K562 (cell line): ENCODE measurements at regions not wholly inside any gene's neighbourhood (a gene's known extent, or its start where the extent isn't known, plus 50 kb on each side); places are given as distances from the start of the nearest gene placed in this dataset.

Experiments
- ATAC-seq: fragments of 200-7000 bp; cut with Tn5 transposase; 3 replicates; pipeline ENCODE4 v1.9.1; 2020; ENCODE audit warnings: moderate library complexity
- BruUV-seq: library from RNA; stranded (reverse); fragments of 400-500 nt; replicated peaks from 2 replicates; lab custom pipeline; 2021; lab: Mats Ljungman, UMichigan
- CTCF ChIA-PET: fragments of 300-600 bp; formaldehyde crosslinking; extraction: SDS; loops from one replicate; lab custom pipeline; 2021; ENCODE audit warnings: low intra/inter-chr PET ratio; lab: Yijun Ruan, JAX
- POLR2A ChIA-PET: fragments of 300-600, 350-650 bp; sonication (Branson Sonifier 250); formaldehyde crosslinking; extraction: SDS; loops from one replicate; lab custom pipeline; 2021; ENCODE audit warnings: antibody characterized with exemption, inconsistent platforms; lab: Yijun Ruan, JAX
- DNase-seq, 4 experiments: peaks; one replicate each; pipeline versions ENCODE4 v3.0.0 to v3.0.0-alpha.2; 2011 to 2018; ENCODE audit warnings: low spot score in 3 of 4, mixed read lengths in 3 of 4; ENCODE audit errors: extremely low read depth in 1 of 4
- FAIRE-seq: peaks from 2 replicates; lab custom pipeline; 2011; peaks lifted over from hg19 to GRCh38; lab: Jason Lieb, UNC
- H2AFZ ChIP-seq: 2 replicates; pipeline ENCODE4 v1.6.0; 2011; ENCODE audit warnings: low read depth, low read length, control low read depth, inconsistent platforms
- H3K27ac ChIP-seq: fragments of 200-600 bp; 3 replicates; pipeline ENCODE4 v1.8.0; 2011; ENCODE audit warnings: low read depth, mild to moderate bottlenecking, control low read depth, inconsistent platforms, low read length, moderate library complexity, mixed read lengths; ENCODE audit errors: extremely low read depth
- H3K27me3 ChIP-seq, 2 experiments: fragments of 300-600 bp in 1 of 2; 2 replicates in 1 of 2; 3 replicates in 1 of 2; pipeline versions ENCODE4 v1.6.0 to v1.8.0; 2011; ENCODE audit warnings: inconsistent platforms in 2 of 2, low read length in 2 of 2, mild to moderate bottlenecking in 1 of 2, mixed read lengths in 1 of 2, moderate library complexity in 1 of 2; ENCODE audit not compliant: control insufficient read depth in 2 of 2, insufficient read depth in 2 of 2
- H3K36me3 ChIP-seq: fragments of 300-600 bp; 3 replicates; pipeline ENCODE4 v1.8.0; 2011; ENCODE audit warnings: mild to moderate bottlenecking, low read length, inconsistent platforms; ENCODE audit not compliant: control insufficient read depth, insufficient read depth
- H3K4me1 ChIP-seq, 2 experiments: fragments of 200-600 bp in 1 of 2; replicated peaks in 1 of 2; 2 replicates in 1 of 2; 3 replicates in 1 of 2; pipeline versions ENCODE4 v1.5.1 to v1.8.0; 2011; ENCODE audit warnings: inconsistent platforms in 2 of 2, low read length in 2 of 2, mild to moderate bottlenecking in 1 of 2, mixed read lengths in 1 of 2, moderate library complexity in 1 of 2; ENCODE audit not compliant: control insufficient read depth in 2 of 2, insufficient read depth in 2 of 2
- H3K4me2 ChIP-seq: 2 replicates; pipeline ENCODE4 v1.6.1; 2011; ENCODE audit warnings: low read length, control low read depth, inconsistent platforms, mixed read lengths; ENCODE audit not compliant: insufficient read depth
- H3K4me3 ChIP-seq: fragments of 200-600 bp; sonication (generic), shearing (Covaris generic); 2 replicates; pipeline ENCODE4 v1.5.1; 2016; ENCODE audit warnings: control low read depth, inconsistent platforms
- H3K79me2 ChIP-seq: fragments of 200-600 bp; 3 replicates; pipeline ENCODE4 v1.8.0; 2011; ENCODE audit warnings: low read length, inconsistent platforms; ENCODE audit not compliant: control insufficient read depth, insufficient read depth
- H3K9ac ChIP-seq, 2 experiments: 2 replicates each; pipeline versions ENCODE4 v1.6.0 to v1.6.1; 2011; ENCODE audit warnings: low read depth in 2 of 2, low read length in 2 of 2, control low read depth in 1 of 2, inconsistent platforms in 1 of 2, mild to moderate bottlenecking in 1 of 2, mixed read lengths in 1 of 2; ENCODE audit not compliant: insufficient read depth in 1 of 2
- H3K9me1 ChIP-seq: one replicate; pipeline ENCODE4 v1.6.0; 2011; ENCODE audit warnings: inconsistent platforms, mild to moderate bottlenecking, low read length, moderate library complexity; ENCODE audit not compliant: control insufficient read depth, insufficient read depth
- H3K9me3 ChIP-seq: replicated peaks from 2 replicates; pipeline ENCODE4 v1.5.1; 2011; ENCODE audit warnings: low read depth, low read length, inconsistent platforms; ENCODE audit not compliant: control insufficient read depth, insufficient read depth
- H4K20me1 ChIP-seq: replicated peaks from 2 replicates; pipeline ENCODE4 v1.6.1; 2011; ENCODE audit warnings: low read length, inconsistent platforms, mixed read lengths; ENCODE audit not compliant: control insufficient read depth, insufficient read depth
- BCOR ChIP-seq: fragments of 450-650 bp; IDR thresholded peaks from 2 replicates; pipeline ENCODE4 v1.6.1; 2016
- ETV6 ChIP-seq, 3 experiments: fragments of 150-350 bp in 1 of 3; sonication (generic) in 1 of 3; formaldehyde crosslinking in 1 of 3; IDR thresholded peaks; 2 replicates each; pipeline versions ENCODE4 v1.6.1 to v1.8.0; 2014 to 2022; ENCODE audit warnings: borderline replicate concordance in 2 of 3, low read depth in 2 of 3, antibody characterized with exemption in 1 of 3, low read length in 1 of 3, mild to moderate bottlenecking in 1 of 3, missing genetic modification reagents in 1 of 3
- GABPA ChIP-seq: fragments of 200-800 bp; sonication (Bioruptor generic); conservative IDR thresholded peaks from 2 replicates; pipeline ENCODE4 v1.6.1; 2016; ENCODE audit warnings: low read depth, missing genetic modification characterization, missing compliant biosample characterization
- HDAC2 ChIP-seq: fragments of 450-650 bp; IDR thresholded peaks from 2 replicates; pipeline ENCODE4 v1.6.1; 2016; ENCODE audit warnings: mild to moderate bottlenecking
- IRF1 ChIP-seq: sonication (generic); formaldehyde crosslinking; IDR thresholded peaks from 2 replicates; pipeline ENCODE4 v1.8.0; 2022; ENCODE audit warnings: missing genetic modification reagents, mild to moderate bottlenecking, borderline replicate concordance
- RHOXF2B ChIP-seq: fragments of 250-450 bp; sonication (Bioruptor Pico); conservative IDR thresholded peaks from 2 replicates; pipeline ENCODE4 v1.5.1; 2021
- SFPQ ChIP-seq: fragments of 200-400 bp; formaldehyde crosslinking; IDR thresholded peaks from 2 replicates; pipeline ENCODE4 v1.6.1; 2017; ENCODE audit warnings: mild to moderate bottlenecking, low read depth, low read length, moderate library complexity
- WGBS: fragments of 100-300 bp; shearing (Covaris generic); methylation state at CpG from one replicate; pipeline ENCODE4 v1.1.6; 2016; ENCODE audit warnings: low coverage, mixed read lengths; ENCODE audit not compliant: insufficient coverage; ENCODE audit errors: missing lambda C conversion rate; 5-methylcytosine and 5-hydroxymethylcytosine counted together
- in situ Hi-C: fragments of 300-500 bp; cut with MboI; formaldehyde crosslinking; loops from 4 replicates; pipeline ENCODE4 v1.15.0; 2018; ENCODE audit warnings: inconsistent platforms, mixed read lengths
- intact Hi-C: fragments of 100-400 bp; cut with micrococcal nuclease; formaldehyde crosslinking; loops from 2 replicates; pipeline ENCODE4 v1.14.2; 2022

GRCh38 chr7:127446842-127447241 lies 54.3 kb upstream of the ZNF800 start:
- Histone ChIP-seq H3K27me3 (peaks cover 4 to 9% of the 10 kb centered on the region in 2 experiments; a peak in 3 of 5 replicates), H3K4me1 (no peaks in the 10 kb centered on the region), H2AFZ (no peak overlapping the region), H3K36me3 (no peaks in the 10 kb centered on the region), H3K9me1 (no peaks in the 10 kb centered on the region), H3K9me3 (no peaks in the 10 kb centered on the region), H3K4me2 (no peak overlapping the region), H3K9ac (no peak overlapping the region), H4K20me1 (no peaks in the 10 kb centered on the region), H3K4me3 (no peak overlapping the region), H3K27ac (no peak overlapping the region), H3K79me2 (no peaks in the 10 kb centered on the region)
- FAIRE-seq (no peak), ATAC-seq (no peak; the same call in 2 of the 3 replicates), DNase-seq (no peak)
- ChIA-PET CTCF (interaction anchor here (1.1 to 2.5 kb wide), 2 partner anchors 99 to 106 kb away, joined by 3 to 17 read pairs; no protein-coding TSS in a partner anchor), POLR2A (interaction anchor here (0.5 kb wide), 1 partner anchor 33 kb away, joined by 3 read pairs; no protein-coding TSS in a partner anchor)
- intact Hi-C loops: loop anchor here (1.0 to 10.0 kb wide), 3 partner anchors 100 to 642 kb away; no protein-coding TSS in a partner anchor
- 15% methylated on average over 2 of the region's 2 CpGs for WGBS
- TF ChIP-seq RHOXF2B (CRISPR knock-in tag) (no peak), SFPQ (no peak), IRF1 (CRISPR knock-in tag) (no peak), ETV6 (IDR thresholded peaks at IDR 0.05; ENCODE audit: borderline replicate concordance in 1 of 2, low read depth in 2 of 2, low read length in 1 of 2) (no peak), ETV6 (CRISPR knock-in tag; IDR thresholded peaks at IDR 0.05; ENCODE audit: borderline replicate concordance) (no peak), GABPA (tag) (no peak), BCOR (no peak), HDAC2 (no peak)
- no TSS peak for BruUV-seq
- in situ Hi-C loops: no loop called here
